ENCODE measurements at regions not wholly inside any gene's neighbourhood (a gene's known extent, or its start where the extent isn't known, plus 50 kb on each side); places are given as distances from the start of the nearest gene placed in this dataset.

- TF ChIP-seq BCL11A (tag by site-specific recombination; IDR thresholded peaks at IDR 0.05; ENCODE audit: low read depth) (no peak), HOXC10 (CRISPR knock-in tag; IDR thresholded peaks at IDR 0.05) (no peak), ZNF777 (tag by site-specific recombination; IDR thresholded peaks at IDR 0.05; ENCODE audit: borderline replicate concordance) (no peak), ZNF221 (tag by site-specific recombination; IDR thresholded peaks at IDR 0.05; ENCODE audit: borderline replicate concordance) (no peak), ZNF596 (tag by site-specific recombination; IDR thresholded peaks at IDR 0.05) (no peak), GLI2 (tag by site-specific recombination; IDR thresholded peaks at IDR 0.05; ENCODE audit: borderline replicate concordance, low read depth) (no peak), CTCF (tag by site-specific recombination; IDR thresholded peaks at IDR 0.05) (no peak), ZNF148 (tag by site-specific recombination; IDR thresholded peaks at IDR 0.05; ENCODE audit: borderline replicate concordance) (no peak), ZNF514 (tag by site-specific recombination; IDR thresholded peaks at IDR 0.05) (no peak), YY1 (tag by site-specific recombination; IDR thresholded peaks at IDR 0.05) (no peak), ZNF629 (tag by site-specific recombination; IDR thresholded peaks at IDR 0.05) (no peak)
- TF ChIP-seq, protein P1, sequence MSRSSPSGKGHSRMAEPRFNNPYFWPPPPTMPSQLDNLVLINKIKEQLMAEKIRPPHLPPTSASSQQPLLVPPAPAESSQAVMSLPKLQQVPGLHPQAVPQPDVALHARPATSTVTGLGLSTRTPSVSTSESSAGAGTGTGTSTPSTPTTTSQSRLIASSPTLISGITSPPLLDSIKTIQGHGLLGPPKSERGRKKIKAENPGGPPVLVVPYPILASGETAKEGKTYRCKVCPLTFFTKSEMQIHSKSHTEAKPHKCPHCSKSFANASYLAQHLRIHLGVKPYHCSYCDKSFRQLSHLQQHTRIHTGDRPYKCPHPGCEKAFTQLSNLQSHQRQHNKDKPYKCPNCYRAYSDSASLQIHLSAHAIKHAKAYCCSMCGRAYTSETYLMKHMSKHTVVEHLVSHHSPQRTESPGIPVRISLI (tag by site-specific recombination; IDR thresholded peaks at IDR 0.05), result no peak
Observed at GRCh38 chr10:31593124-31593523, 274.1 kb downstream of the ZEB1 start.

All from HEK293 (cell line).